GM21360 (cell line): ENCODE measurements at regions not wholly inside any gene's neighbourhood (a gene's known extent, or its start where the extent isn't known, plus 50 kb on each side); places are given as distances from the start of the nearest gene placed in this dataset.

Source experiments
- ATAC-seq: cut with Tn5 transposase; IDR thresholded peaks from one replicate; pipeline ENCODE4 v1.9.1; 2021; ENCODE audit warnings: mild to moderate bottlenecking, moderate library complexity; ENCODE audit not compliant: unreplicated experiment

GRCh38 chr11:127472505-127472904 is 471.9 kb upstream of the KIRREL3 start:
- no peak for ATAC-seq

DNA sequence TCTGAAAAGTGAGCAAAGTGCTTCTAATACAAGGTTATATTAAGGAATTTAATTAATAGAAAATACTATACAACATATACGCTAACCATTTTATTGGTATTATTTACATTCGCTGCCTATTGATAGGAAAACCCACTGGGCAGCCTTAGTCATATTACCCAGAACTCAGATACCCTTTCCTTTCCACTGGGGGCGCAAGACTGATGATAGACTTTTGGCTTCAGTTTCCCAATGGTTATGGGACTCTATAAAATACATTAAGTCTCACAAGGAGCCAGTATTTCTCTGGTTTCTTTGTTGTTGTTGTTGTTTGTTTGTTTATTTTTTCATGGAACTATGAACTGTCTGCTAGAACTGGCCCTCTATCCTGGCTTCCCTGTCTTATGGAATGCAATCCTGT is 471.1 kb upstream of the KIRREL3 start:
- ATAC-seq = no peak

- ATAC-seq = no peak
Measured at GRCh38 chr11:127470306-127470884, 469.8 kb upstream of the KIRREL3 start.

- no peak for ATAC-seq
Measured at GRCh38 chr11:127464325-127464724, 463.8 kb upstream of the KIRREL3 start.

- ATAC-seq = no peak
Measured at GRCh38 chr11:127462065-127462344, 461.4 kb upstream of the KIRREL3 start.

DNA sequence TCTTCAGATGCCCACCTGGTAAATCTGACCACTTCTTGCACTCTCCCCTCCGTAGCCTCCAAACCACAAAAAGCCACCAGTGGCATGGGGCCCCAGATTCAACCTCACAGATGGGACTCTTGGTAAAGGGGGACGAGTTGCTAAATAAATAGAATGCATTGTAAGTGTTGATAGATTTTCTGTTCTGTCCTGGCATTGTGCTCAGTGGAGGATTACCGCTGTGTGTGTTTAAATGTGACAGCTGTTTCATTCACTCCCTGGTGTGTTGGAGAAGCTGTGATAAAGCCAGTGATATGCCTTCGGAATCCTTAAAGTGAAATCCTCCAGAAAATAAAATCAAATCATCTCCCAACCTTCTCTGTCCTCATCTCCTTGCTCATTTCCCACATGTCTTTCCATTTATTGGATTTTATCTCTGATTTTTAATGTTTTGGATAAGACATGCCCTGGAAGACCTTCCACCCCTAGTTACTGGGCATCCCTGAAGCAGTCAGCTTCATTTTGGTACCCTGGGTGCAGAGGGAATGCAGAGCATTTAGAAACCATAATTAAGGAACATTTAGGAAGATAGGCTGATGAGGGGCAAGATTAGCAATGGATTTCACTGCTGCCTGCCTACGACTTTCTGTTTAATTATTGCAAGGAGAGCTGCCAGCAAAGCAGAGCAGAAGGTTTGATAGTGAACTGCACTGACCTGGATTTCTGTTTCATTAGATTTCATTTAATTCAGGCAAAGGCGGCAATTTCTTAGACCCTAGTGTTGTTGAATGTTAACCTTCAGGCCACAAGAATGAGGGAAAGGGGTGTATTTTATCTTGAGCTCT is 460.9 kb upstream of the KIRREL3 start:
- no peak for ATAC-seq

DNA sequence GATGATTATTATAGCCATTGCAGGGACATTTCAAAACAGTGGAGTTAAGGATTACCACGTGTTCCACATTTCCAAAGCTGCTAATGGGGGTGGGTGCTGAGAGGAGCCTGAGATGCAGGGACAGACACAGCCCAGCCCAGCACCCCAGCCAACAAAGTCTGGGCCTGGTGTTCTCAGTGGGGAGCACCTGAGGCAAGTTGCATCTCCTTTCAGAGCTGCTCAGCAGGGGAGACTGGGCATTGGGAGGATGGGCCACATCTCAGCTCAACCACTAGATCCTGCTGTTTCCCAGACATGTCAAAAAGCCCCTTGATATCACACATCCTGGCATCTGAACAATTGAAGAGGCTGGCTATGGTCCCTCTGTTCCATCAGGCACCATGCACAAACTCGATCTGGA is 458.0 kb upstream of the KIRREL3 start:
- no peak for ATAC-seq

DNA sequence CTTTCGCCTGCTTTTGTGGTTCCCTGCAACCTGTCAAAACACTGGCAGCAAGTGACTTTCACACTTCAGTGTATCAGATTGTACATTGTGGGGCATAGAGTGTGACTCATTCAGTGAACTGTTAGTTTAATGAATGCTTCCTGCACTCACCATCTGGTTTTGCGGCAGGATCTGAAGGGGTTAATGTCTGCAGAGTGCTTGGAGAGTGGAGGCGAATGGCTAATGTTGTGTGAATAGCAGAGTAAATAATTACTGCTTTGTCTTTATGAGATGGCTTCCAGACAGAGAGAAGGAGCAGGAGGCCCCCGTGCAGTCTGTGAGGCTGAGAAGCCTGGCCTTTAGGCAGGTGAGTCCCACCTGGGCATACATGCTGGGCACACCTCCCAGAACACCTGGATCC is 454.3 kb upstream of the KIRREL3 start:
- ATAC-seq = no peak

- no peak for ATAC-seq
Measured at GRCh38 chr11:127452533-127452932, 452.0 kb upstream of the KIRREL3 start.

GRCh38 chr11:127451861-127452260 is 451.3 kb upstream of the KIRREL3 start:
- ATAC-seq = no peak

DNA sequence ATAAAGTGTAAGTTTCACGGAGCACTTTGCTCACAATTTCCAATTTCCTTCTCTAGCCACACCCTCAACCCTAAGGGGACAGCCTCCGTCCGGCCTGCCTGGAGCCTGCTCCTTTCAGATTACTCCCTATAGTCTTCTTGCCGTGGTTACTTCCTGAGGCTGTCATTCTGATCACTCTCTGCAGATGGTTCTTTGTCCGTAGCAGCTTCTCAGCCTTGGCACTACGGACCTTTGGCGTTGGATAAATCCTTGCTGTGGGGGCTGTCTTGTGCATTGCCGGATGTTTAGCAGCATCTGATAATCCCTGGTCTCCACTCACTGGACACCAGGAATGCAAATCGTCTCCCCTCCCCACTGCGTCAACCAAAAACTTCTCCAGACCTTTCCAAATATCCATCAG is 447.5 kb upstream of the KIRREL3 start:
- ATAC-seq = no peak

- no peak for ATAC-seq
Measured at GRCh38 chr11:127445476-127445875, 444.9 kb upstream of the KIRREL3 start.

DNA sequence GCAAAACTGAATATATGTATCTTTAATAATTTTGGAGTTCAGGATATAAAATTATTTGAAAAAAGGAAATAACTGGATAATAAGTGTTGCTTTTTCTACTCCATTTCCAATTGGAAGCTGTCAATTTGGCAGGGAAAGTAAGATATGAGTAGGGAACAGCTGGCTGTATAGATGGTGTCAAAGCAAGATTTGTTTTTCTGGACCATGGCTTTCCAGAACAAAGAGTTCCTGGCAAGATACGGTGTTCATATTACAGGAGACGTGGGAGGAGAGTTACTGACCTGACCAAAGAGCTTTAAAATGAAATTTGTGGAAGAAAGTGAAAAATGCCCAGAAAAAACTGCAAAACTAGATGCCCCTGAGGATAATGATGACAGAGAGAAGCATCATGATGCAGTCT is 442.7 kb upstream of the KIRREL3 start:
- ATAC-seq = no peak

DNA sequence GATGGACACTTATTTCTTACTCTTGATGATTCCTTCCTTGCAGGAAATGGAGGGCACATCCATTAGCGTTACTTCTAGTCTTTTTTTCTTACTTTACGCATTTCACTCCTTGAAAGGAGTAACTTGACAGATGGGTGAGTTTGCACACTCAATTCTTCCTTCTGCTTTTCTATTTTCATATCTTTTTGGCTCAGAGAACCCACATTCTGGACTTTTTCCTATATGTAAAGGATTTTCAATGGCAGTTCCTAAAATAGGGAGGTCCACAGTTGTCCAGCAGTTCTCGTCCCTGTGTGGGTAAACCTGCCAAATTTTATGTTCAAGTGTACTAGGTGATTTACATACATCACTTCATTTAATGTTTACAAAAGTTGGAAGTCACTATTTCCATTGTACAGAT is 440.0 kb upstream of the KIRREL3 start:
- ATAC-seq = no peak

DNA sequence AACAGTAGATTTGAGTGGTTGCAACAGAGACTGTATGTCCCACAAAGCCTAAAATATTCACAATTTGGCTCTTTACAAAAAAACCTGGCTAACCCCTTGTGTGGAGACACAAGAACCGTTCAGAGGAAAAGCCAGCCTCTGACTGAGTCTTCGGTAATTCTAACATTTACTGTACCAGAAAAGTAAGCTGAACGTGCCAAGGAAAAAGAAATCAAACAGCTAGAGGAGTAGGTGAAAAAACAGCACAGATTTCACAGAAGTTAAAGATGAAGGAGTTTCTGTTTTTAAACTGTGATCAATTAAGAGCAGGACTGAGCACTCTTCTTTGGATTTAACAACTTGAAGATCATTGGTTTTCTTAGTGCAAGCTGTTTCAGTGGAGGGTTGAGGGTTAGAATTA is 424.7 kb upstream of the KIRREL3 start:
- ATAC-seq = no peak

DNA sequence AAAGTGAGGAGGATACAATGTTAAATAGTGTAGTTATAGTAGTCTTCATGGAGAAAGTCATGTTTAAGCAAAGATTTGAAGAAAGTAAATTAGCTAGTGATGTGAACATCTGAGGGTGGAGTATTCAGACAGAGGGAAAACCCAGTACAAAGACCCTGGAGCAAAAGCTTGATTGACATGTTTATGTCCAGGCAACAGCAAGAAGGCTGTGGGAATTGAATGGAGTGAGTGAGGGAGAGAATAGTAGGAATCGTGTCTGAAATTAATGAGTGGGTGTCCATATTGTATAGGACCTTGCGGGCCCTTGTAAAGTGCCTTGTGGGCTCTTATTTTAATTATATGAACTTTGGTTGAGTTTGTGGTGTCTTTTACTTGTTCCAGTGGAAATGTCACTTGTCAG is 424.1 kb upstream of the KIRREL3 start:
- no peak for ATAC-seq

- ATAC-seq = no peak
Measured at GRCh38 chr11:127420139-127420538, 419.6 kb upstream of the KIRREL3 start.

DNA sequence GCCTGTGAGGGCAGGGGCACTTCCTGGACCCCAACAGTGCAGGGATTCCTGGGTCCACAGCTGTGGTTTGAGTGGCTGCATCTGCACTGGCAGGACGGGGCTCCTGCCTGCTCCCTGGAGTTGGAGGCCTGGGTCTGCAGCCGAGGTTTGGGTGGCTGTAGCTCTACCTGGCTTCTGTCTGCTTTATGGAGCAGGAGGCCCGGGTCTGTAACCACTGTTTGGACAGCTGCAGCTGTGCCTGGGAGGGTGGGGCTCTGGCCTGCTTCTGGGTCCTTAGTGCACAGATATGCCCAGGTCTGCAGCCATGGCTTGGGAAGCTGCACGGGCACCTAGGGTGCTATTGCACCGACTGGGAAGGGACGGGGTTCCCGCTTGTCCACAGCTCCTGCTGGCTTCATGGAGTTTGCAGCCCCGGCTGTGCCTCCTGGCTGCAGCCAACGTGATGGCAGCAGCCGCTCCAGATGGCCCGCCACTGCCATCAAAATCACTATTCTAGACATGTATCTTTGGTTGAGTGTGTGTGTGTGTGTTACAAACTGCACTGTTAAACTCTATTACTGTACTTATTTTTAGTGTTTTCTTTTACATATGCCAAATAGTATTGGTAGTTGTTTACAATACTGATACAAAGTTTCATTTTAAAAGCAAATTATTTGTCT is 412.3 kb upstream of the KIRREL3 start:
- no peak for ATAC-seq

- ATAC-seq = no peak
Measured at GRCh38 chr11:127412234-127412633, 411.7 kb upstream of the KIRREL3 start.

DNA sequence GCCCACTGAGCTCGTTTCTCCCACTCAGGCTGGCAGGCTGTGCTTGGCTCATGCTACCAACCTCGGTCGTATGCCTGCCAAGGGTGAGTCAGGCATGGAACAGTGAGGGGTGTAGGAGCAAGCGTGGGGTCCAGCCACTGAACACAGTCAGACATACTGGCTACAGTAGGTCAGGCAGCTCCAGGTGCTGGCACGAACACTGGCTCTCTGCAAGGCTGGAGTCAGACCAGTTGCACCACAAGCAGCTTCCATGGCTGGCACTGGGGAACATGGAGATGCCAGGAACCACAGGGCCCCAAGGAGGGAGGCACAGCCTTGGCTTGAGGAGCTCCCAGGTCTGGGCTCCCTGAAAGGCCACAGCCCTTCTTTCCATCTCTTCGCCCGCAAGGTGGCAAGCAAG is 410.7 kb upstream of the KIRREL3 start:
- no peak for ATAC-seq

- no peak for ATAC-seq
Measured at GRCh38 chr11:127395034-127395433, 394.5 kb upstream of the KIRREL3 start.

- no peak for ATAC-seq
Measured at GRCh38 chr11:127393460-127393997, 393.0 kb upstream of the KIRREL3 start.
